ENCODE measurements at regions not wholly inside any gene's neighbourhood (a gene's known extent, or its start where the extent isn't known, plus 50 kb on each side); places are given as distances from the start of the nearest gene placed in this dataset.

DNA sequence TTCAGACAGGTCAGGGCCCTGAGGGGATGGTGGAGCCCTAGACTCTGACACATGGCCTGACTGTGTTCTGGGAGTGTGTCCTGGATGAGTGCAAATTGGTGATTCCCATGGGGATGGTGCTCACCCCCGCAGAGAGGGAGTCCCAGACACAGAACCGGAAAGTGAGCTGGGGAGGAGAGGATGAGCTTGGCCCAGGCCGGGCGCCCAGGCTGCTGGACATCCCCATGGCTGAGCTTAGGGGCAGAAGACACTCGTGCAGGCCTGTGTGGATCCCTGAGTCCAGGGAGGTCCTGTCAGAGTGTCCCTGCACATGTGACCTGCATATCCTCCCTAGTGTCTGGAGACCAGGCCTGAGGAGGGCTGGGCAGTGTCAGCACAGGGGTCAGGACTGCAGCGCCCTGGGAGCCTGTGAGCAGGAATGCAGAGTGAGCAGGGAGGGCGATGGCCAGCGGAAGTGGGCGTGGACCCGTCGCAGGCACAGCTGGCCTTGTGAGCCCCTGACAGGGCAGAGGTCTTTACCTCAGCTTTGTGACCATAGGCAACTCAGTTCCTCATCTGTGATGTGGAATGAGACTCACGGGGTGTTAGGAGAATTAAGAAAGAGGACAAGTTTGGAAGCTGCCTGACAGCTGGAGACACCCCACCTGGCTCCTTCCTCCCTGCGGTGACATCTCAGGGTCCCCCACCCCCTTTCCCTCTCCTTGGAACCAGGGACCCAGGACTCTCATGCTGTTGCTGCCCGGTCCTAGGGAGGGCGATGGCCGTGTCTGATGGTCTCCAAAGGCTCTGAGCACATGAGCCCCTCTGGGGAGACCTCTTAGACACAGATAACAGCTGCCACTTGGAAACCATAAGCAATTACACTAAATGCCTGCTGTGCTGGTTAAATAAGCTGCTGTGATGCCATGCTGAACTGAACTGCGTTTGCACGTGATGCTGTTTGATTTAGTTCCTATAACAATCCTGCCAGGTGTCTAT is 62.6 kb upstream of the HS6ST1 start:
- peak; percentile 38 for DNase-seq

DNA sequence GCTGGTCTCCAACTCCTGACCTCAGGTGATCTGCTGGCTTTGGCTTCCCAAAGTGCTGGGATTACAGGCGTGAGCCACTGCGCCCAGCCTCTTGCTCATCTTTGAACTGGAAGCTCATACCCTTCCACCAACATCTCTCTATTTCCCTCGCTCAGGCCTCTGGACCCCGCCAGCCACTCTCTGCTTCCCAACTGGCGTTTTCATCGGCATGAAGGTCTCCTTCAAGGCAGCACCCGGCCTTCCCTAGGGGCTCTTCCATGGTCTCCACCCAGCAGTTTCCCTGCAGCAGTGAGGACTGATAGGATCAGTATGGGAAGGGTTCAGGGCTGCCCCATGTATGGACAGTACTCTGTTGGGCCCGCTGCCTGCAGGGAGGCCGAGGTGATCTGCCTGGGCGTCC is 65.8 kb upstream of the HS6ST1 start:
- DNase-seq: no peak

DNA sequence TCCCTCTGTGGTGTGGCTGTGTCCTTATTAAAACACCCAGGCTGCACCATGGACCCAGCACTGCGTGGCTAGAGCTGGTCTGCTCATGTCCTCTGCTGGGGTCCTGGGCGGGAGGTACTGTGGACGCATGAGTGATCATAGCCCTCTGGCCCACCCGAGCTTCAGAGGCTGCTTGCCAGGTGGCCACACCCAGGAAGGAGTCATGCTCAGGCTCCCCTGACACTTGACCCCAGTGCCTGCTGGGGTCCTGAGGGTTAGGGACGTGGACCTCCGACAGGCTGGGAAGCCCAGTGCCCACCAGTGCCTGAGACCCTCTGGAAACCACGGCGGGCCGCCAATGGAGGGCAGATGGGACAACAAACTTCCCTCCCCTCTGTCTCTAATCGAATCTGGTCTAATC is 66.3 kb upstream of the HS6ST1 start:
- no peak for DNase-seq

DNA sequence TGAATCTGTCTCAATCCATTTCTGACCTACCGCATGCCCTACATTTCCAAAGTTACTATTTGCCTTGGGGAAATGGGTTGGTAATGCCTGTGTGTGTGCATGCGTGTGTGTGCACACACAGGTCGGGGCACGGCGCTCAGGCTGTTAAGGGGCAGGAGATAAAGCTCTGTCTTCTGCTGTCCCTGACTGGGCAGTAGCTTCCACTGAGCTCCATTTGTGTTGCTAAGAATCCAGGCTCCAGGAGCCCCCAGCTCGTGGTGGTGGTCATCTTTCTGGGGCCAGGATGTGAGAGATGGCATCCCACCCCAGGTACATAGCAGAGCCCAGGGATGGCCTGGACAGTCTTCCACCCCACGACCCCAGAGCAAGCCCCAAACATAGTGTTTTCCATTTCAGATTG is 66.7 kb upstream of the HS6ST1 start:
- no peak for DNase-seq

DNA sequence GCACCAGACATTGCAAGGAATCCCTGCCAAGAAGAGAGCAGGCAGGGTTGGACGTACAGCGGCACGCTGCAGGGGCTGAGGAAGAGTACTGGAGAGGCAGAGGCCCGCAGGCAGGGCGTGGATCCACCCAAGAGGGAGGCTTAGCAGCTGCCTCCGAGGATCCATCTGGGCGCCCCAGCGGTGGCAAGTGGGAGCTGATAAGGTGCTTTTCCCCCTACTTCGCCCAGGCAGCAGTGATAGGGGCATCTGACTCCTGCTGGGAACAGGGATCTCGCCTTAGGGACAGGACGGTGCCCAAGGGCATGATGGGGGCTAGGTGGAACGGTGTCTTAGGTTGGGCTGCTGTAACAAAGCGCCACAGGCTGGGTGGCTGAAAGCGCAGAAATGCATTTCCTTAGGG is 67.4 kb upstream of the HS6ST1 start:
- no peak for DNase-seq

DNA sequence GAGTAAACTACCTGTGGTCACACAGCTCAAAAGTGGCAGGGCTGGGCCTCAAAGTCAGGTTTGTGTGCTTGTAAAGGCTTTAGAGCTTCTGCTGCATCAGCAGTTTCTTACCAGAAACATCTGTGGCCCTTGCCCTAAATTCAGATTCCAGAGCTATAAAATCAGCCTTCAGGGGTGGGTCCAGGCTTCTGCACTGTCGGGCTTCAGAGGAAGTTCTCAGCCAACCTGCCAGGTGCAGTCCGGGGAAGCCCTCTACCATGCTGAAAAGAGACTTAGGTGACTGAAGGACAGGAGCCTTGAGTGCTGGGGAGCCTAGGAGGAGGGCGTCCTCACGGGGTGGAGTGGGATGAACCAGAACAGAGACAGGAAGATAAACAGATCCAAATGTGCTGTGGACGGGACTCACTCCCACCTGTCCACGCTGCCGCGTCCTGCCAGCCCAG is 69.9 kb upstream of the HS6ST1 start:
- DNase-seq: no peak

DNA sequence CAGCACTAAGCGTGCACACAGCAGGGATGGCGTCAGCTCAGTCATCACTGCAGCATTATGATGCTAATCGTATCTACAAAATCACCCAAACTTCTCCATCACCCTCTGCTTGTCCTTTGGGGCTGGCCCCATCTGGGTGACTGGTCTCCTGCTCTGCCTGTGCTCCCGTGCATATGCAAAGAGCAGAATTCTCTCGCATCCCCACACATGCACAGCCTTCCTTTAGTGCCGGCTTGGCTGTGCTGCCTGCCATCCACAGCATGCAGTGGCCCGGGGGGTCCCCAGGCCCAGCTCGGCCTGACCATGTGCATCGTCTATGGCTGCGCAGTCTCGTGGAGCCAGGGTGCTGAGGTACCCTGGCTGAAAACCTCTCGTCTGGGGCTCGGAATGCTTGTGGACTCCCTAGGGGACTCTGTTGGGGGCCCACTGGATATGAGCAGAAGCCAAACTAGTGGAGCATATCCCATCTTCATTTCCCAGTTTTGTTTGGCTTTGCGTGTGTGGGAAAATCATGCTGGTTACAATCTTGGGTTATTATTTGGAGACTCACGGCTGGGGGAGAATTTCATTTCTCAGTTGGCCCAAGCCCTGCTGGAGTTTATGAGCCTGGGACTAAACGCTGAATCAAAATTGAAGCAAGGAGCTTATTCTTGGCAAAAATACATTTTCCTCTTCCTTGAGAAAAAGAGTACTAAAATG is 70.9 kb upstream of the HS6ST1 start:
- no peak for DNase-seq

DNA sequence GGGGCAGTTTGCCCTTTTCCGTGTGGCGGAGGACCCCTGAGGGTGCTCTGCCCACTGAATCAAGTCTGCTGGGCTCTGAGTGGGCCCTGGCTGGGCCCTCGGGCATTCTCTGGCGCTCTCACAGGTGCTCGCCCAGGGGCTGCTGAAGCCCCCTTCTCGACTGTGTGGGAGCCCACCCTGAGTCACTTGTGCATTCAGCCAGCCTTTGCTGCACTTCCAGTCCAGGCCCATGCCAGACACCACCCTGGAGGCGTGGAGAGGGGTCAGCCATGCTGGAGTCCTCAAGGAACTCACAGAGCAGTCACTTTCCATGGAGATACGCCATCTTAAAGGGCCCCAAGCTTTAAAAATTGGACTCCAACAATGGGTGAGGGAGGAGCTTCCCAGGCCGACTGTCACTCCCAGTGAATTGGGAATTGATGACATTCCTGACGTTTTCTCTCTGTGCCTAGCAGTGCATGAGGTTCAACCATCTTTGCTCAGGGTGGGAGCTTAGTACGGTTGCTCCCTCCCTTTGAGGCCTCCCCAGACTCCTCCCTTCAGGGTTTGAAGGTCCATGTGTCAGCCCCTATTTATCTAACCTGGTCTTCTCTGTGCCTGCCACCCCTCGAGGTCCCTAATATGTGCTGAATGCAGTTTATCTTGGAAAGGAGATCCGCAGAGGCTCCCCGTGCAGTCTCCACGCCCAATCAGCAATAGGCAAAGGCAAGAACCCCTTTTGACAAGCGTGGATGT is 71.8 kb upstream of the HS6ST1 start:
- DNase-seq: no peak

DNA sequence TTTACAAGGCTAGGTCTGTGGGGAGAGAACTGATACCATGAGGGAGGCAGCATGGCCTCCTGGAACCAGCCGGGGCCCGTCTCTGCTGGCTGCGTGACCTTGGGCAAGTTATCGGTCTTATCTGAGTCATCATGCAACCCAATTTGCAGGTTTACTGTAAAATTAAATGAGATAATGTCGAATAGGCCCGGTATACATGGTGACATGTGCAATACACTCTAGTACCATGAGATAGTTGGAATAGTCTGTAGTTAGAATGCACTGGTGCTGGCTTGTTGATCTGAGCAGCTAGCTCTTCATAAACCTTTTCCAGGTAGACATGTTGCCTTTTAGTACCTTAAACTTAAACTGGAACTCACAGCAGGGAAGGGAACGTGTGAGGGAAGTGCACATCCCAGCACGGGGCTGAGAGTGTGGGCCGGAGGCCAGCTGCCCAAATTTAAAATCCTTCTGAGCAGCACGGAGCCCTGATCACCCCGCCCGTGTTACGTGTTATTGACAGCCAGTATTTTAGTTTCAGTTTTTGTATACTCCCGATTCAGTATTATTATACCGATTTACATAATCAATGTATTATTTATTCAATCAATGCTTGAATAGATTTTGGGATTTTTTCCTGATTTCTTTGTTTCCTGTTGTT is 72.4 kb upstream of the HS6ST1 start:
- DNase-seq: no peak

DNA sequence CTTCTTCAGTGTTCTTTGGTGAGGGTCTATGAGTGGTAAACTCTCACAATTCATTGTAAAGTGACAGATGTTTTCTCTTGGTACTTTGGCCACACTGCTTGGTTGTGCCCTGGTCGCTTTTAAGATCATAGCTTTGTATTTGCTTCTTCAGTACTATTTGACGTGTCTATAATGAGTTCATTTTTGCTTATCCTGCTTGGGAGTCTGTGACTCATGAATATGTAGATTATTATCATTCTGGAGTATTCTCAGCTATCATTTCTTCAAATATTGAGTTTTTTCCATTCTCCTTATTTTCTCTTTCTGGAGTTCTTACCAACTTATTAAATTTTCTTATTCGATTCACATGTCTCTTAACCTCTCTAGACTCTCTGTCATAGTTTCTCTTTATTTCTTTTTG is 73.0 kb upstream of the HS6ST1 start:
- no peak for DNase-seq

DNA sequence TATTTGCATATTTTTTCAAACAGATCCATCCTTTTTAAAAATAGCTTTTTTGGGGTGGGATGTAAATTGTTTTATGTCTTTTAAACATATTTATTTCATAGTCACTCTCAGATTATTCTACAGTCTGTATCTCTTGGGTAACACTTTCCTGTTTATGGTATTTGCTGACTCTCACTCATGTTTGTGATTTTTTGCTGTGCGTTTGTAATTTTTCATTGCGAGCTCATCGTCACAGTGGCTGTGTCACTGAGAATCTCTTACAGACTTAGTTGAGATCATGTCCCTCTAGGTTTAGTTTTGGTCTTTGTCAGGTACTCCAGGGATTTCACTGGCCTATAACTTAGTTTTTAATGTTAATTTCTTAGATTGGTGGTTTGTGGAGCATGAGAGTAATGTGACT is 73.5 kb upstream of the HS6ST1 start:
- DNase-seq: no peak

DNA sequence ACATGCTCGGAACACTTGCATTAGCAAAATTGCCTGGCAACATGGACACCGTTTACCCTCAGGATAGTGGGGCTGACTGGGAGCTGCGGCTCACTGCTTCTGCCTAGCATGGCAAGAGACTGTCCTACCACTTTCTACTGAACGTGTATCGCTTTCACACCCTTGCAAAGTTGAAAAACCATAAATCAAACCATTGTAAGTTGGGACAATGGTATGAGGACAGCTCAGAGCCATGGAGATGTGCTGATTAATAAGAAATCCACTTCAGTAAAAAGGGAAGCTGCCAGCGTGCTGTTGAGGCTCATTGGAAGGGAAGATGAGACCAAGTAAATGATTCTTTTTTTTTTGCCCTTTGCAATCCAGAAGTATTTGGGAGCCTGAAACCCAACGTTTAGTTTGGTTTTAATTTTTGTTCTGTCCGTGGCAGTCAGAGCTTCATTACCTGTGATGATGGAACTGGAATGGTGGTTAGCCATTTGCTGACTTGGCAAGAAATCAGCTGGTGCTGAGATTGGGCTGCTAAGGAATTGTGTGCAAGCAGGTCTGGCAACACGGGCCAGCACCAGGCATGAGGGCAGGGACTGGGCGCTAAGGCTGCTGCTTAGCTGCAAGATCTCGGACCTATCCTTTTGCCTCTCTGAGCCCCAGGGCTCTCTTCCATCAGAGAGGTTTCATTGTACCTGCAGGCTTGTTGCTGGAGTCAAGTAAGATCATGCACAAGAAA is 75.5 kb upstream of the HS6ST1 start:
- DNase-seq: no peak

DNA sequence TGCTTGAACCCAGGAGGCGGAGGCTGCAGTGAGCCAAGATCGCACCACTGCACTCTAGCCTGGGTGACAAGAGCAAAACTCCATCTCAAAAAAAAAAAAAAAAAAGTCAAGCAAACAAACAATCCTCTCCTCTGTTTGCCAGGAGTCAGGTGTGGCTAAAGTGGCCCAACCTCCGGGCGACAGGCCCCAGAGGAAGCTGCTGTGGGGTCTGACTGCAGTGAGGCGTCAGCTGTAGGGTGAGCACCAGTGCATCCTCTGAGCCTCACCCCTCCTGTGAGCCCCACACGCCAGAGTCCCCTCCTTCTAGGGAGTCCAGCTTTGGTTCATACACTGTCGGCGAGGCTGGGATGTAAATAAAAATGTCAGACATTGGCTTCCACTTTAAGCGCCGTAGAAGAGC is 76.5 kb upstream of the HS6ST1 start:
- no peak for DNase-seq

DNA sequence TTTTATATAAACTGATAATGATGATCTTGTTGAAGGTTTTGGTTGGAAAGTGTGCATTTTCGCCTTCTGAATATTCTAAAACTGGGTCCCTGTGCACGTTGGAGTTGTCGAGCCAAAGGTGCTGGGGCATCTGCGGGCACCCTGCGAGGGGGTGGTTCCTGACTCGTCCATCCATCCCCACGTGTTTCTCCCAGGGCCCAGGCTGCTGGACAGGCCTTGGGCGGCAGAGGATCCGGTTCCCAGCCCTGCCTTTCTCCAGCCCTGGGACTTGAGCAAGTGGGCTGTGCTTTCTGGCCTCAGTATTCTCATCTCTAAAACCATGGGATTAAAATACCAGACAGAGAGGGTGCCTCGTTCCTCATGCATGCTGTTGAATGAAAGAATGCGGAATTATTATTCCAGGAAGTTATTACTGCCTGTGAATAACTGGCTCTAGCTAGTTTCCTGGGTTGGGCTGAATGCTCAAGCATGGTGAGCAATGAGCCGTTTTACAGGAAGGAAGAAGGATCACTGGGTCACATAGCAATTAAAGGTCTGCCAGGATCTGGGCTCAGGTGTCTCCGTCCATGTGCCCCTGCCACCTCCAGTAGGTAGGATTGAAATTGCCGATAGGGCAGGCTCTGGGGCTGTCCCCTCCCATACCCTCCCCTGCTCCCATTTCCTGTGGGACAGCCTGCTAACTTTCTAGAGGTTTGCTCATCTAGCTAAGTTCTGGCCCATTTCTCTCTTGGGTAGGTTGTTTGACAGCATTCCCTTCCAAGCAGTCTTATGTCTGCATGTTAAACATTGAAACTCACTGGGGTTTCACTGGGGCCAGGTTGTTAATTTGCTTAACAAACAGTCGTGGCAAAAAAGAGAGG is 77.2 kb upstream of the HS6ST1 start:
- DNase-seq: no peak

DNA sequence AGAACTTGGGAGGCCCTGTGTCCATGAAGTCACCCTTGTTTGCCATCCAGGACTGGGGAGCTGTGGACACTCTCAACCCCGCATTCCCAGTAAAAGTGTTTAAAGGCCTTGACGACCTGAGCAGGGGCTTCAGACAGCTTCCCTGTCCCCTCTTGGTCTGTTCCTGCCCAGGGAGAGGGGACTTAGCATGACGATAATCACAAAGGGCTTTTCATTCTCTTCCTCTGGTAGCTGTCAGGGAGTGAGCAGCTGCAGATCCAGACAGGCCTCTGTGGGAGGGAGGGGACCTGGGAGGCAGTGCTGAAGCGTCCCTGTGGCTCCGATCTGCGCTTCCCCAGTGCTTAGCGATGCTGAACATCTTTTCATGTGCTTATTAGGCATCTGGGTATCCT is 77.8 kb upstream of the HS6ST1 start:
- no peak for DNase-seq

DNA sequence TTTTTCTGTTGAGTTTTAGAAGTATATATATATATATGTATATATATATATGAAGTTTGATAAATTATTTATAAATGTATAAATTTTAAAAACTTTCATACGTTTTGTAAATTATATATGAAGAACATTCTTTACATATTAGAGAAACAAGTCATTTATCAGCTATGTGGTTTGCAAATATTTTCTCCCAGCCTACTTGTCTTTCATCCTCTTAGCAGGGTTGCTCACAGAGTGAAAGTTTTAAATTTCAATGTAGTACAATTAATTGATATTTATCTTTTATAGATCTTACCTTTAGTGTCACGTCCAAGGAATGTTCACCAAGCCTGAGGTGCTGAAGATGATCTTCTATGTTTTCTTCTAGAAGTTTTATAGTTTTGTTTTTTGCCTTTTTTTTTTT is 78.3 kb upstream of the HS6ST1 start:
- DNase-seq: no peak

DNA sequence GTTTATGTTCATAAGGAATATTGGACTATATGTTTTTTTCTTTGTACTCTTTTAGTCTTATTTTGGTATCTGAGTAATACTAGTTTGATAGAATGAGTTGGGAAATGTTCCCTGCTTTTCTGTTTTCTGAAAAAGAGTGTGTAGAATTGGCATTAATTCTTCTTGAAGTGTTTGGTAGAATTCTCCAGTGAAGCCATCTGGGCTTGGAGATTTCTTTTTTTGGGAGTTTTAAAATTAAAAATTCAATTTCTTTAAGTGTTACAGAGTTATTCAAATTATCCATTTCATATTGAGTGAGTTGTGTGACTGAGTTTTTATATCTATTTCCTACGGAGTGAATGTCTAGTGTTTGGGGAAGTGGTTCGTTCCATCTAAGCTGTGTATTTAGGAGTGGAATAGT is 80.6 kb upstream of the HS6ST1 start:
- DNase-seq: no peak

DNA sequence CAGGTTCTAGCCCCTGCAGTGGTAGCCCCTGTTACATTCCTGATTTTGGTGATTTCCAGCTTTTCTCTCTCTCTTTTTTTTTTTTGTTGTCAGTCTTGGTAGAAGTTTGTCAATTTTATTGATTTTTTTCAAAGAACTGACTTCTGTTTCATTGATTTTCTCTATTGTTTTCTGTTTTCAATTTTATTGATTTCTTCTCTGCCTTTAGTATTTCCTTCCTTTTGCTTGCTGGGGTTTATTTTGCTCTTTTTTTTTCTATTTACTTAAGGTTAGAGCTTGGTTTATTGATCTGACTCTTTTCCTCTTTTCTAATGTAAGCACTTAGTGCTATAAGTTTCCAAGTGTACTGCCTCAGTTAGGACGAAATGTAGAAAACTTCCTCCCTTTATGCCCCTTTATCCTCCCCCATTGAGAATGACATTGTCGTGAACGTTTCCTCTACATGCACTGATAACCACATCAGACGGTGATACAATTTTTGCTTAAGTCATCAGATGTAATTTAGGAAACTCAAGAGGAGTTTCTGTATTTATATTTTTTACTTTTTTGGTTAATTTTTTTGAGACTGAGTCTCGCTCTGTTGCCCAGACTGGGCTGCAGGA is 81.1 kb upstream of the HS6ST1 start:
- no peak for DNase-seq

DNA sequence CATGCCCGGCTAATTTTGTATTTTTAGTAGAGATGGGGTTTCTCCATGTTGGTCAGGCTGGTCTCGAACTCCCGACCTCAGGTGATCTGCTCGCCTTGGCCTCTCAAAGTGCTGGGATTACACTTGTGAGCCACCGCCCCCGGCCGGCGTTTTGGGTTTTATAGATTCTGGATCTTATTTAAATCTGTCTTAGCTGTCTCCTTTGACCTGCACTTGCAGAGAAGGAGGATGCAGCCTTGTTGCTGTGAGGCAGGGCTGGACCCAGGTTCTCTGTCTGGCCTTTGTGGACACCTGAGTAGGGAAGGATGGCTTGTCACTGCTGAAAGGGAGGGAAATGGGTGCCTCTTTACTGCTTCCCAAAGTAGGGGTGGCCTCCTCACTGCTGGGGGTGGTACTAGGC is 83.0 kb upstream of the HS6ST1 start:
- no peak for DNase-seq

DNA sequence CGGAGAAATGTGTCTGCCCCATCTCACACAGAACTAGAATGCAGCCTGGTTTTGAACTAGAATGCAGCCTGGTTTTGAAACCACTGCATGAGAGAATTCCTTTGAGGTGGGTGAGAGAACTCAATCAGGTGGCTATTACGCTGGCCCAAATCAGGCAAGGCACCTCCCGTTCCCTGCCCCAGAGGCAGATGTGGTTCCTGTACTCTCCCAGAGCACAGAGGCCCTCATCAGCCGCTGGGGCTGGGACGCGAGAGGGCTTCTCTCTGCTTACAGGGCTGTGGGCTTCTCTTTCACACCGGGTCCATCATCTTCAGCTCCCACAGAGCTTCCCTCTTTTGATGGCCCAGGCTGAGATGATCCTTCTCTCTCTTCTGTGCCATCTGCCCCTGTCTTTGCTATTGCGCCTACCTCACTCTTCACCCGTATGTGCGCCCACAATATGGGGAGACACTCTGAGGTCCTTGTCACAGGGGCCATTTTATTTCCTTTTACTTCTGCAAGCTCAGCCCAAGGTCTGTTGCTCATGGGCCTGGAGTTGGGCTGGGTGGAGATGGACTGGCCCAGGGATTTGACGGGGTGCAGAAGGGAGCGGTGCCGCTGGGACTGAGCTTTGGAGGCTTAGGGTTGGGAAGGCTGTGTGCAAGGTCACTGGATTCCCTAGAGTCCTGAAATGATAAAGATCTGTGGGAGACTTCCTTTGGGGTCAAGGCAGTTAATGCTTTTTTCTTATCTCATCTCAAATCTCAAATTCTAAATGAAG is 84.4 kb upstream of the HS6ST1 start:
- DNase-seq: no peak

Measured in DMS153 (cell line).